ENCODE measurements at regions not wholly inside any gene's neighbourhood (a gene's known extent, or its start where the extent isn't known, plus 50 kb on each side); places are given as distances from the start of the nearest gene placed in this dataset.
A peak's percentile ranks its signal among the peaks of the same experiment; 100 is the strongest.

DNA sequence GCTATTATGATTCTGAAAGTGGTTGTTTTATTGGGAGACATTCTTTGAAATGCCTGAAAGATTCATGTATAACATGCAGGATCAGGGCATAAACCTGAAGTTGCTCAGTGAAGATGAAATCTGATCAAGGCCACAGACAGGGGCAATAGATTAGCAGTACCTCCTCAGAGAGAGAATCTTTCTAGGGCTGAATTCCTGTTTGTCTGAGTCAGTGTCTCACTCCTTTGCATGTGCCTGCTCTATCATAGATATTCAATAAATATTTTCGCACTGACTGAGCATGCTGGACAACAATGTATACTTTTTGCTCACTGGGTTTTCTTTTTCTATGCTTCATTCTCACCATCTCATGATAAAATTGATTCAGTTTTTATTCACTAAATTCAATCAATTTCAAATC, 49.8 kb upstream of the PFN2 start:
- TF ChIP-seq, protein P1, sequence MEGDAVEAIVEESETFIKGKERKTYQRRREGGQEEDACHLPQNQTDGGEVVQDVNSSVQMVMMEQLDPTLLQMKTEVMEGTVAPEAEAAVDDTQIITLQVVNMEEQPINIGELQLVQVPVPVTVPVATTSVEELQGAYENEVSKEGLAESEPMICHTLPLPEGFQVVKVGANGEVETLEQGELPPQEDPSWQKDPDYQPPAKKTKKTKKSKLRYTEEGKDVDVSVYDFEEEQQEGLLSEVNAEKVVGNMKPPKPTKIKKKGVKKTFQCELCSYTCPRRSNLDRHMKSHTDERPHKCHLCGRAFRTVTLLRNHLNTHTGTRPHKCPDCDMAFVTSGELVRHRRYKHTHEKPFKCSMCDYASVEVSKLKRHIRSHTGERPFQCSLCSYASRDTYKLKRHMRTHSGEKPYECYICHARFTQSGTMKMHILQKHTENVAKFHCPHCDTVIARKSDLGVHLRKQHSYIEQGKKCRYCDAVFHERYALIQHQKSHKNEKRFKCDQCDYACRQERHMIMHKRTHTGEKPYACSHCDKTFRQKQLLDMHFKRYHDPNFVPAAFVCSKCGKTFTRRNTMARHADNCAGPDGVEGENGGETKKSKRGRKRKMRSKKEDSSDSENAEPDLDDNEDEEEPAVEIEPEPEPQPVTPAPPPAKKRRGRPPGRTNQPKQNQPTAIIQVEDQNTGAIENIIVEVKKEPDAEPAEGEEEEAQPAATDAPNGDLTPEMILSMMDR (optimal IDR thresholded peaks at IDR 0.05 in 1 of 3, IDR thresholded peaks at IDR 0.05 in 1 of 3, conservative IDR thresholded peaks at IDR 0.05 in 1 of 3; ENCODE audit: extremely low read depth in 1 of 3, insufficient read depth in 2 of 3, low read length in 3 of 3): no peak
- TF ChIP-seq EZH2 (IDR thresholded peaks at IDR 0.05; ENCODE audit: low read length): no peak
- Histone ChIP-seq H3K4me3 (ENCODE audit: control insufficient read depth in 2 of 3, extremely low read depth in 1 of 3, insufficient read depth in 2 of 3, low read depth in 1 of 3, low read length in 3 of 3) (no peak overlapping the region), H3K27ac (ENCODE audit: control insufficient read depth, insufficient read depth, low read length) (no peak overlapping the region), H3K27me3 (ENCODE audit: control insufficient read depth, extremely low read depth, insufficient read depth, low read length) (no peaks in the 10 kb centered on the region), H3K79me2 (ENCODE audit: control insufficient read depth, insufficient read depth, low read length) (no peaks in the 10 kb centered on the region), H3K4me1 (ENCODE audit: control insufficient read depth, extremely low read depth, insufficient read depth, low read length) (peaks cover 9% of the 10 kb centered on the region), H3K9me3 (ENCODE audit: control insufficient read depth, low read depth, low read length) (no peaks in the 10 kb centered on the region), H4K20me1 (ENCODE audit: control insufficient read depth, extremely low read depth, insufficient read depth, low read length) (no peaks in the 10 kb centered on the region), H3K36me3 (ENCODE audit: control insufficient read depth in 2 of 2, extremely low read depth in 1 of 2, insufficient read depth in 2 of 2, low read length in 2 of 2) (no peaks in the 10 kb centered on the region), H3K9ac (ENCODE audit: control insufficient read depth, extremely low read depth, insufficient read depth, low read length) (no peak overlapping the region), H2AFZ (ENCODE audit: control insufficient read depth, low read length) (no peak overlapping the region), H3K9me1 (ENCODE audit: control insufficient read depth, extremely low read depth, insufficient read depth, low read length) (no peaks in the 10 kb centered on the region), H3K4me2 (ENCODE audit: control insufficient read depth, extremely low read depth, insufficient read depth, low read depth, low read length) (peak overlapping the region; percentile 45)
- DNase-seq (ENCODE audit: low read depth, low spot score) (no peak), FAIRE-seq (peak; percentile 60)
- dilution Hi-C loops (cut with MboI; ENCODE audit: extremely low pct_ligation_motif_present, low sequenced_read_pairs): no loop called here

Small RNA genes in the stretch of these regions (small RNA-seq; reads per million reads assigned to genes)
- 0 reads per million in 3 experiments for gene RF00004 (ENCODE audit: insufficient read length in 3 of 3, low read depth in 3 of 3, low replicate concordance in 1 of 3)
- gene RPL32P9 (ENCODE audit: insufficient read length in 3 of 3, low read depth in 3 of 3, low replicate concordance in 1 of 3): 0 reads per million in 3 experiments
